ENCODE measurements at regions not wholly inside any gene's neighbourhood (a gene's known extent, or its start where the extent isn't known, plus 50 kb on each side); places are given as distances from the start of the nearest gene placed in this dataset.

GRCh38 chr5:155628346-155628745 is 614.8 kb downstream of the KIF4B start:
- Histone ChIP-seq H3K36me3 (ENCODE audit: control insufficient read depth, insufficient read depth, low read length) (no peaks in the 10 kb centered on the region), H3K27me3 (replicated peaks; ENCODE audit: control insufficient read depth, insufficient read depth, low read length) (no peaks in the 10 kb centered on the region), H3K4me3 (replicated peaks; ENCODE audit: low read depth, low read length) (no peak overlapping the region)
- no peak for TF ChIP-seq CTCF (IDR thresholded peaks at IDR 0.05; ENCODE audit: insufficient read depth, low read length, poor library complexity, severe bottlenecking)
- DNase-seq (ENCODE audit: extremely low read depth, insufficient read length): no peak

GRCh38 chr5:155629597-155629996 is 616.0 kb downstream of the KIF4B start:
- no peak for TF ChIP-seq CTCF (IDR thresholded peaks at IDR 0.05; ENCODE audit: insufficient read depth, low read length, poor library complexity, severe bottlenecking)
- Histone ChIP-seq H3K27me3 (replicated peaks; ENCODE audit: control insufficient read depth, insufficient read depth, low read length) (no peaks in the 10 kb centered on the region), H3K4me3 (replicated peaks; ENCODE audit: low read depth, low read length) (no peak overlapping the region), H3K36me3 (ENCODE audit: control insufficient read depth, insufficient read depth, low read length) (no peaks in the 10 kb centered on the region)
- DNase-seq (ENCODE audit: extremely low read depth, insufficient read length): no peak

- H3K4me3 ChIP-seq (replicated peaks; ENCODE audit: low read depth, low read length): no peak overlapping the region
- TF ChIP-seq CTCF (IDR thresholded peaks at IDR 0.05; ENCODE audit: insufficient read depth, low read length, poor library complexity, severe bottlenecking): no peak
- H3K27me3 ChIP-seq (replicated peaks; ENCODE audit: control insufficient read depth, insufficient read depth, low read length): no peaks in the 10 kb centered on the region
- H3K36me3 ChIP-seq (ENCODE audit: control insufficient read depth, insufficient read depth, low read length): no peaks in the 10 kb centered on the region
- no peak for DNase-seq (ENCODE audit: extremely low read depth, insufficient read length)
These were observed 617.6 kb downstream of the KIF4B start for GRCh38 chr5:155631116-155631515.

- no peak for TF ChIP-seq CTCF (IDR thresholded peaks at IDR 0.05; ENCODE audit: insufficient read depth, low read length, poor library complexity, severe bottlenecking)
- Histone ChIP-seq H3K27me3 (replicated peaks; ENCODE audit: control insufficient read depth, insufficient read depth, low read length) (no peaks in the 10 kb centered on the region), H3K4me3 (replicated peaks; ENCODE audit: low read depth, low read length) (no peak overlapping the region), H3K36me3 (ENCODE audit: control insufficient read depth, insufficient read depth, low read length) (no peaks in the 10 kb centered on the region)
- no peak for DNase-seq (ENCODE audit: extremely low read depth, insufficient read length)
These were observed 619.9 kb downstream of the KIF4B start for GRCh38 chr5:155633338-155633957.

- H3K4me3 ChIP-seq (replicated peaks; ENCODE audit: low read depth, low read length): no peak overlapping the region
- no peaks in the 10 kb centered on the region for H3K36me3 ChIP-seq (ENCODE audit: control insufficient read depth, insufficient read depth, low read length)
- no peak for TF ChIP-seq CTCF (IDR thresholded peaks at IDR 0.05; ENCODE audit: insufficient read depth, low read length, poor library complexity, severe bottlenecking)
- DNase-seq (ENCODE audit: extremely low read depth, insufficient read length): no peak
- no peaks in the 10 kb centered on the region for H3K27me3 ChIP-seq (replicated peaks; ENCODE audit: control insufficient read depth, insufficient read depth, low read length)
These were observed 636.1 kb downstream of the KIF4B start for GRCh38 chr5:155649666-155650065.

- H3K27me3 ChIP-seq (replicated peaks; ENCODE audit: control insufficient read depth, insufficient read depth, low read length): no peaks in the 10 kb centered on the region
- no peak for TF ChIP-seq CTCF (IDR thresholded peaks at IDR 0.05; ENCODE audit: insufficient read depth, low read length, poor library complexity, severe bottlenecking)
- no peak for DNase-seq (ENCODE audit: extremely low read depth, insufficient read length)
- no peaks in the 10 kb centered on the region for H3K36me3 ChIP-seq (ENCODE audit: control insufficient read depth, insufficient read depth, low read length)
- H3K4me3 ChIP-seq (replicated peaks; ENCODE audit: low read depth, low read length): no peak overlapping the region
These were observed 642.0 kb downstream of the KIF4B start for GRCh38 chr5:155655569-155655968.

All from GM06990 (cell line).